ENCODE measurements at regions not wholly inside any gene's neighbourhood (a gene's known extent, or its start where the extent isn't known, plus 50 kb on each side); places are given as distances from the start of the nearest gene placed in this dataset.

DNA sequence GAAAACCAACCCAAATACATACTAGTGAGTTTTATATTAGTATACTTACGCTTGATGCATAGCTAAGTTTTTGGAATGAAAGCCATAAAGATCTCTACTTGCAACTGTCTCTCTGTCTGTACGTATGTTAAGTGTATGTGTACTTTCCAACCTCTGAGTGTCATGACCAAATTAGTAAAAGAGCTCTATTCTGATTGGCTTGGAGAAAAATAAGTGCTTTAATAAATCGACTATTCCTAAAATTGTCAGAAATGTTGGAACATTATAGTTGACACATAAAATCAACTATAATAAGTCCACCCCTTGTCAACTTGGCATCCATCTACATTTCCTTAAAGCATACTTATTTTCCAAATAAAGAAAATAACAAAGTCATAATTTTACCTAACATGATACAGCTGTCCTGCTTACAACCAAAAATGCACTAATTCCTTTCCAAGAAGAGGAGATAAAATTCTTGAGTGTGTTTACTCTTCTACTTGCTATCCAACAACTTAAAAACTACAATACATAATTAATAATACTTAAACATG is 507.4 kb upstream of the ATP2B1 start:
- no peak for TF ChIP-seq POLR2A (IDR thresholded peaks at IDR 0.05)
- TF ChIP-seq, protein P1, sequence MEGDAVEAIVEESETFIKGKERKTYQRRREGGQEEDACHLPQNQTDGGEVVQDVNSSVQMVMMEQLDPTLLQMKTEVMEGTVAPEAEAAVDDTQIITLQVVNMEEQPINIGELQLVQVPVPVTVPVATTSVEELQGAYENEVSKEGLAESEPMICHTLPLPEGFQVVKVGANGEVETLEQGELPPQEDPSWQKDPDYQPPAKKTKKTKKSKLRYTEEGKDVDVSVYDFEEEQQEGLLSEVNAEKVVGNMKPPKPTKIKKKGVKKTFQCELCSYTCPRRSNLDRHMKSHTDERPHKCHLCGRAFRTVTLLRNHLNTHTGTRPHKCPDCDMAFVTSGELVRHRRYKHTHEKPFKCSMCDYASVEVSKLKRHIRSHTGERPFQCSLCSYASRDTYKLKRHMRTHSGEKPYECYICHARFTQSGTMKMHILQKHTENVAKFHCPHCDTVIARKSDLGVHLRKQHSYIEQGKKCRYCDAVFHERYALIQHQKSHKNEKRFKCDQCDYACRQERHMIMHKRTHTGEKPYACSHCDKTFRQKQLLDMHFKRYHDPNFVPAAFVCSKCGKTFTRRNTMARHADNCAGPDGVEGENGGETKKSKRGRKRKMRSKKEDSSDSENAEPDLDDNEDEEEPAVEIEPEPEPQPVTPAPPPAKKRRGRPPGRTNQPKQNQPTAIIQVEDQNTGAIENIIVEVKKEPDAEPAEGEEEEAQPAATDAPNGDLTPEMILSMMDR (IDR thresholded peaks at IDR 0.05): no peak

Data from heart left ventricle (tissue), 13 donors.